Activated T-helper 17 cell treated with anti-CD3 and anti-CD28 coated beads, Interleukin-2, amount 50 U/mL, for 72 hours (primary cell): ENCODE measurements at regions not wholly inside any gene's neighbourhood (a gene's known extent, or its start where the extent isn't known, plus 50 kb on each side); places are given as distances from the start of the nearest gene placed in this dataset.

Source experiments
- ATAC-seq: fragments of 150-1000 bp; cut with Tn5 transposase; replicated peaks from 2 replicates; pipeline ENCODE4 v1.10.0; 2021; ENCODE audit warnings: mild to moderate bottlenecking, moderate library complexity
- H3K27ac Mint-ChIP-seq: one replicate; pipeline ENCODE4 v1.8.0; 2022; ENCODE audit warnings: mixed read lengths
- H3K27me3 Mint-ChIP-seq: one replicate; pipeline ENCODE4 v1.8.0; 2022; ENCODE audit warnings: mixed read lengths
- H3K36me3 Mint-ChIP-seq: one replicate; pipeline ENCODE4 v1.8.0; 2022; ENCODE audit warnings: low read depth, mild to moderate bottlenecking, mixed read lengths
- H3K4me1 Mint-ChIP-seq: one replicate; pipeline ENCODE4 v1.8.0; 2022; ENCODE audit warnings: mixed read lengths
- H3K4me3 Mint-ChIP-seq: one replicate; pipeline ENCODE4 v1.8.0; 2022; ENCODE audit warnings: mild to moderate bottlenecking, mixed read lengths
- H3K9me3 Mint-ChIP-seq: one replicate; pipeline ENCODE4 v1.8.0; 2022; ENCODE audit warnings: mixed read lengths

GRCh38 chr18:53795610-53796009 lies 428.9 kb downstream of the MBD2 start:
- ATAC-seq = no peak
- Mint-ChIP-seq H3K9me3 (peaks cover 12% of the 10 kb centered on the region), H3K4me3 (no peak overlapping the region), H3K4me1 (no peaks in the 10 kb centered on the region), H3K36me3 (no peaks in the 10 kb centered on the region), H3K27ac (no peak overlapping the region), H3K27me3 (no peaks in the 10 kb centered on the region)

DNA sequence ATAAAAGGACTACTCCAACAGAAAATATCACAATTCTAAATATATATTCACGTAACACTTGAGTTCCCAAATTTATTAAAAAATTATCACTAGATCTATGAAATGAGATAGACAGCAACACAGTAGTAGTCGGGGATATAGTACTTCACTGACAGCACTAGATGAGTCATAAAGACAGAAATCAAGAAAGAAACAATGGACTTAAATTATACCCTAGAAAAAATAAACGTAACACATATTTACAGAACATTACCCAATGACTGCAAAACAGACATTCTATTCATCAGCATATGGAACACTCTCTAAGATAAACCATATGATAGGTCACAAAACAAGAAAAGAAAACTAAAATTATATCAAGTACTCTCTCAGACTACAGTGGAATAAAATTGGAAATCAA lies 429.4 kb downstream of the MBD2 start:
- no peaks in the 10 kb centered on the region for H3K36me3 Mint-ChIP-seq
- no peak overlapping the region for H3K27ac Mint-ChIP-seq
- no peak for ATAC-seq
- H3K27me3 Mint-ChIP-seq = no peaks in the 10 kb centered on the region
- H3K9me3 Mint-ChIP-seq = peaks cover 9% of the 10 kb centered on the region
- H3K4me3 Mint-ChIP-seq = no peak overlapping the region
- H3K4me1 Mint-ChIP-seq = no peaks in the 10 kb centered on the region

DNA sequence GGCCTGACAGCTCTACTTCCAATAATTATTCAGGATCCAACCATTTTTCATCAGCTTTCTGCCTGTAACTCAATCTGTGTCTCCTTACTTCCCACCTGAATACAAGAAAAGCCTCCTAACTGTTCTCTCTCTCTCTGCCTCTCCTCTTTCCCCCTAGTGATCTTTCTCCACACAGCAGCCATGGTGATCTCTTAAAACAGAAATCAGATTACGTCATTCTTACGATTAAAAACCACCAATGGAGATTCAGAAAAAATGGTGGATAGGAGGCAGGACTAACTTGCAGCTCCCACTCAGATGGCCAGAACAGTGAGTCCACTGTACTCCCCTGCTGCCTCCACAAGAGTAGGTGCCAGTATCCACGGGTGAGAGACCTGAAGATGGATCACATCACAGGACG lies 431.7 kb downstream of the MBD2 start:
- no peaks in the 10 kb centered on the region for H3K36me3 Mint-ChIP-seq
- no peak for ATAC-seq
- no peak overlapping the region for H3K27ac Mint-ChIP-seq
- H3K27me3 Mint-ChIP-seq = no peaks in the 10 kb centered on the region
- no peak overlapping the region for H3K4me3 Mint-ChIP-seq
- no peaks in the 10 kb centered on the region for H3K4me1 Mint-ChIP-seq
- H3K9me3 Mint-ChIP-seq = peaks cover 9% of the 10 kb centered on the region

GRCh38 chr18:53790786-53791185 lies 433.7 kb downstream of the MBD2 start:
- no peak overlapping the region for H3K4me3 Mint-ChIP-seq
- no peak overlapping the region for H3K27ac Mint-ChIP-seq
- no peak for ATAC-seq
- no peaks in the 10 kb centered on the region for H3K36me3 Mint-ChIP-seq
- no peaks in the 10 kb centered on the region for H3K27me3 Mint-ChIP-seq
- H3K9me3 Mint-ChIP-seq = peaks cover 8% of the 10 kb centered on the region
- H3K4me1 Mint-ChIP-seq = no peaks in the 10 kb centered on the region

DNA sequence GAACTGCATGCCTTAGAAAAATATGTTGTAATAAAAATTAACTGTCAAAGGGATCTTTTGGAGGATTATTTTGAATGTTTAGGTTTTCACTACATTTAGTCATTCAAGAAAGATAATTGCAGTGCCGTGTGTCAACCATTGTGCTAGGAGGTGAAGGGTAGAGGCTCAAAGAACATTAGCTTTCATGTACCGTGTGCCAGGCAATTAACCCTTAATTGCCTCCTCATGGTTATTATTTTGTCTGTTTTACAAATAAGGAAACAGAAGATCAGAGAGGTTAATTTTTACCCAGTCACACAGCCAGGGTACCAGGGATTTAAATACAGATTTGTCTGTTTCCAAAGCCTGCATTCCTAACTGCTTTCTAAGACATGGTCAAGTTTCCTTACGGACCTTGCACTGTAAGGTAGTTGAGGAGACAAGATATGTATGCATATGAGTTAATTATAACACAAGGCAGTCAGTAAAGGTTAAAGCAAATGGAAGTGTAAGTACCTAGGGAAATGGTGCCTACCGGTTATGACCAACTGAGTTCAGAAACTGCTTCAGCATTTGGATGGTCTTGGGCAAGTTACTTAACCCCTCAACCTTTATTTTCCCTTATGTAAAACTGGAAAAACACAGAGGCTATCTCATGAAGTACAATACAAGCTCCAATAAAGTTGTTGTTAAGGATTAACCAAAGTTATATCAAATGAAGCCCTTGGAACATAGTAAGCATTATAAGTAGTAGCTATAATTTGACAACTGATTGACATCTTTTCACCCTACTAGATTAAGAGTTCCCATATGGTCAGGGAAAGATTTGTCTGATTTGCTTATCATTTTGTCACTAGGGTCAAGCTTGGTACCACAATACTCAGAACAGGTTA lies 434.9 kb downstream of the MBD2 start:
- Mint-ChIP-seq H3K27me3 (no peaks in the 10 kb centered on the region), H3K9me3 (peaks cover 3% of the 10 kb centered on the region), H3K27ac (no peak overlapping the region), H3K36me3 (no peaks in the 10 kb centered on the region), H3K4me1 (no peaks in the 10 kb centered on the region), H3K4me3 (no peak overlapping the region)
- ATAC-seq = no peak

DNA sequence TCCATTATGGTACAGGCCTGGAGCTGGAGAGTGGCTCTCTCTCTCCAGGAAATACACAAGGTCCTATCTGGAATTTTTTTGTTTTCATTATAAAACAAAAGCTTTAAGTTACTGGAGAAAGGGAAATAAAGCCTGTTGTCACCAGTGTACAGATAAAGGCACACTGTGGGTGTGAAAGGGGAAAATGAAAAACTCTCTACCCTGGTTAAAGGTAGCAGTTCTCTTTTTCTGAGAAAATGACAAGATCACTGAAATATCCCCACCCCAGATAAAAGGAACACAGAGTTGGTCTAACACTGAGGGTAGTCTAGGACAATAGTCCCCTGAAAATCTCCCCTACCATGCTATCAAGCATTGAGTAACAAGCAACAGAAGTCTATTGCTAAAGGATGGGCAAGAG lies 438.7 kb downstream of the MBD2 start:
- no peaks in the 10 kb centered on the region for H3K4me1 Mint-ChIP-seq
- peaks cover 8% of the 10 kb centered on the region for H3K9me3 Mint-ChIP-seq
- no peak for ATAC-seq
- H3K36me3 Mint-ChIP-seq = no peaks in the 10 kb centered on the region
- no peak overlapping the region for H3K4me3 Mint-ChIP-seq
- no peaks in the 10 kb centered on the region for H3K27me3 Mint-ChIP-seq
- H3K27ac Mint-ChIP-seq = no peak overlapping the region

DNA sequence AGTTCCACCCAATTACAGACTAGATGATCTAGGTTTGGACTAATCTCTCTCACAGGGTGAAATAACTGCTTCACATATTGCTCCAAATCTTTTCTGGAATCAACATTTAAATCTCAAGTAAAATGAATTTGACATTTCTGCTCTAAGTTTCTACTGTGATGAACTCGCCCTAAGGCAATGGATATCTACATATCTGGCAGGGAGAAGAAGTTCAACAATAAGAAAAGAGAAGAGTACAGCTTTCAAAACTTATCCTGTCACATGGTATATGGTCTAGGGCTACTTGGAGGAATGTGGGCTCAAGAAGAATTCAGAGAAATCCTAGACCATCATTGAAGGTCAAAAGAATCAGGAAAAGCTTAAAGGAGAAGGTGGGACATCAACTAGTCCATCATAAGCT lies 440.2 kb downstream of the MBD2 start:
- Mint-ChIP-seq H3K27ac (no peak overlapping the region), H3K36me3 (no peaks in the 10 kb centered on the region), H3K9me3 (peaks cover 16% of the 10 kb centered on the region), H3K27me3 (no peaks in the 10 kb centered on the region), H3K4me1 (no peaks in the 10 kb centered on the region), H3K4me3 (no peak overlapping the region)
- no peak for ATAC-seq

DNA sequence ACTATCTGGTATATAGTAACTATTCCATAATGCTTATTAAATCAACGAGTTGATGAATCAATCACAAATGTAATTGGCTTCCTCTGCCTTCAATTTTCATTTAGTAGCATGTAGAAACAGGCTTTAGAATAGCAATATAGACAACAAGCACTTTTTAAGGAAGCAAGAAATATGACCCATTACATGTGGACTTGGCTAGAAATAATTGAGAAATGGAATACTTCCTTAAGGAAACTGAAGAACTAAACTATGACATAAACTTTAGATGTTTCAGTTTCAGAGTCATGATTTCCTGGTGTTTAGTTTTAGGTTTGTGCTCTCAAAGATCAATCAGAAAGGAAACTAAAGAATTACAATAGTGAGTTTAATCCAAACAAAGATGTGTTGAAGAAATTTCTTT lies 443.8 kb downstream of the MBD2 start:
- H3K4me3 Mint-ChIP-seq = no peak overlapping the region
- H3K27me3 Mint-ChIP-seq = no peaks in the 10 kb centered on the region
- no peak overlapping the region for H3K27ac Mint-ChIP-seq
- H3K9me3 Mint-ChIP-seq = peaks cover 24% of the 10 kb centered on the region
- no peaks in the 10 kb centered on the region for H3K4me1 Mint-ChIP-seq
- no peak for ATAC-seq
- H3K36me3 Mint-ChIP-seq = no peaks in the 10 kb centered on the region

GRCh38 chr18:53772293-53772692 lies 452.2 kb downstream of the MBD2 start:
- Mint-ChIP-seq H3K9me3 (peaks cover 27% of the 10 kb centered on the region), H3K36me3 (no peaks in the 10 kb centered on the region), H3K27ac (no peak overlapping the region), H3K4me1 (no peaks in the 10 kb centered on the region), H3K27me3 (no peaks in the 10 kb centered on the region), H3K4me3 (no peak overlapping the region)
- no peak for ATAC-seq

- Mint-ChIP-seq H3K27ac (no peak overlapping the region), H3K36me3 (no peaks in the 10 kb centered on the region), H3K4me3 (no peak overlapping the region), H3K27me3 (no peaks in the 10 kb centered on the region), H3K4me1 (no peaks in the 10 kb centered on the region), H3K9me3 (peaks cover 25% of the 10 kb centered on the region)
- ATAC-seq = no peak
These were observed 452.8 kb downstream of the MBD2 start for GRCh38 chr18:53771664-53772063.

DNA sequence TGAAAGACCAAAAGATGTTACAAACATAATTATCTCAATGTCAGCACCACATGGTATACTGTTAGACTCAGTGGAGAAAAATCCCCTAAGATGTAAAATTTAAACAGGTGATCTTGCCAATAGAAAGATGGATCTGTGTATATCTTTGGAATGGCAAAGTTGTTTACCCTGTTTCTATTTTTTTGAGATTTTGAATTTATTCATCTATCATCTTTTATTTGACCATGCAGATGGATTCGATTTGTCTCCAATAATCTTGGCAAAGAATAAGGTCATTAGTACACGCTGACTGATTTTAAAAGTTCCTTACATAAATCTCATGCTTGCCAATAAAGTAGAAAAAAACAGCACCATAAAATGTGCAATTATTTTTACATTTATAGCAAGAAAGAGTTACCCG lies 459.3 kb downstream of the MBD2 start:
- H3K27me3 Mint-ChIP-seq = no peaks in the 10 kb centered on the region
- H3K4me3 Mint-ChIP-seq = no peak overlapping the region
- no peaks in the 10 kb centered on the region for H3K4me1 Mint-ChIP-seq
- no peak overlapping the region for H3K27ac Mint-ChIP-seq
- H3K9me3 Mint-ChIP-seq = peaks cover 21% of the 10 kb centered on the region
- ATAC-seq = no peak
- no peaks in the 10 kb centered on the region for H3K36me3 Mint-ChIP-seq

- no peaks in the 10 kb centered on the region for H3K27me3 Mint-ChIP-seq
- H3K4me3 Mint-ChIP-seq = no peak overlapping the region
- no peaks in the 10 kb centered on the region for H3K36me3 Mint-ChIP-seq
- peaks cover 19% of the 10 kb centered on the region for H3K9me3 Mint-ChIP-seq
- no peak overlapping the region for H3K27ac Mint-ChIP-seq
- no peak for ATAC-seq
- H3K4me1 Mint-ChIP-seq = no peaks in the 10 kb centered on the region
These were observed 460.4 kb downstream of the MBD2 start for GRCh38 chr18:53764086-53764485.

DNA sequence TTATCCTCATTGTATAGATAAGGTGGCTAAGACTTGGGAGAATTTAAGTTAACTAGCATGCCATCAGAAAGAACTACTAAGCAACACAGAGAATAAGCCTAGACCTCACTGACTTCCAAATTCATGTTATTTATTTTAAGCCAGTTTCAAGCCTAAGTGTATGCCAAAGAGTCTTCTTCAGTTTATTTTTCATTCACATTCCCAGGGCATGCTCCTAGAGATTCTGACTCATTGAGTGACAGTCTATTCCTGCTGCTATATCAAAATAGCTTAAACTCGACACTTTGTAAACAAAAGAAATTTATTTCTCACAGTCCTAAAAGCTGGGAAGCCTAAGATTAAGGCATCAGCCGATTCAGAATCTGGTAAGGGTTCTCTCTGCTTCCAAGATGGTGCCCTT lies 467.1 kb downstream of the MBD2 start:
- Mint-ChIP-seq H3K4me1 (no peaks in the 10 kb centered on the region), H3K9me3 (peaks cover 6% of the 10 kb centered on the region), H3K27ac (no peak overlapping the region), H3K4me3 (no peak overlapping the region), H3K36me3 (no peaks in the 10 kb centered on the region), H3K27me3 (no peaks in the 10 kb centered on the region)
- ATAC-seq = no peak

GRCh38 chr18:53756610-53756972 lies 467.9 kb downstream of the MBD2 start:
- Mint-ChIP-seq H3K4me3 (no peak overlapping the region), H3K4me1 (no peaks in the 10 kb centered on the region), H3K27me3 (no peaks in the 10 kb centered on the region), H3K9me3 (peaks cover 6% of the 10 kb centered on the region), H3K27ac (no peak overlapping the region), H3K36me3 (no peaks in the 10 kb centered on the region)
- ATAC-seq = no peak

DNA sequence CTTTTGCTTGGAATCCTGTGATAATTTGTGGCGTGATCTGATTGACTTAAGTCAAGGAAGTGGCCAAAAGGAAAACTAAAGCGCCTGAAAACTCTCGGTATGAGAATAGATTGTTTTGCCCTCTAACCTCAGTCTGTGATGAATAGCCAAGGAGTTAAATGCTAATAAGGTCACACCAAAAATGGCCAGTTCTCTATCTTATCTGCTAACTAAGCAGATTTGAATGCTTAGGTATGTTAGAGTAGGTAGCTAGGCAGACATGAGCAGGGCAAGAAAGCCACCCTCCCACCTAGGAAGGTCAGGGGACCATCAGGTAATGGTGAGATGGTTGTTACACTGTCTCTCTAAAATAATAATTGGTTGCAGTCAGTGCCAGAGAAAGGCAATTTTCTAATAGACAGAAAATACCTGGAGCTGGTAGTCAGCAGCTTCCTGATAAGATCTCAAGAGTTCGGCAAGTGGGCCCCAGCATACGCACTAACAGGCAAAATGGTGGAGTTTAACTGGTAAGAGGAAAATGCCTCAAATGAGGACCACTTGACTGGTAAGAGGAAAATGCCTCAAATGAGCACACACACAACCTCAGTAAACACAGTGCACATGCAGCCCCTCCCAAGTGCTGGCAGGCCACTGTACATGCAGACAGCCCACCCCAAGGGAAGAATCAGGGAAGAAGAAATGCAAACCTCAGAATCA lies 468.4 kb downstream of the MBD2 start:
- Mint-ChIP-seq H3K27me3 (no peaks in the 10 kb centered on the region), H3K27ac (no peak overlapping the region), H3K36me3 (no peaks in the 10 kb centered on the region), H3K4me3 (no peak overlapping the region), H3K4me1 (no peaks in the 10 kb centered on the region), H3K9me3 (peaks cover 6% of the 10 kb centered on the region)
- ATAC-seq = no peak
